RWPE1 (cell line): ENCODE measurements at regions not wholly inside any gene's neighbourhood (a gene's known extent, or its start where the extent isn't known, plus 50 kb on each side); places are given as distances from the start of the nearest gene placed in this dataset.
A peak's percentile ranks its signal among the peaks of the same experiment; 100 is the strongest.

Source experiments
- CTCF ChIA-PET: fragments of 350-600 bp; sonication (Branson Sonifier 250); formaldehyde crosslinking; extraction: SDS; loops from one replicate; lab custom pipeline; 2021; lab: Yijun Ruan, JAX
- POLR2A ChIA-PET: fragments of 400-600 bp; formaldehyde crosslinking; extraction: SDS; loops from one replicate; lab custom pipeline; 2020; ENCODE audit warnings: antibody characterized with exemption; ENCODE audit not compliant: low non-redundant PET; lab: Yijun Ruan, JAX
- DNase-seq: peaks from one replicate; pipeline ENCODE4 v3.0.0; 2012; ENCODE audit warnings: low spot score
- H3K27ac ChIP-seq: fragments of 450-650 bp; 2 replicates; pipeline ENCODE4 v1.5.1; 2017
- CTCF ChIP-seq: fragments of 450-650 bp; conservative IDR thresholded peaks from 2 replicates; pipeline ENCODE4 v1.5.1; 2017; ENCODE audit warnings: low read depth, mild to moderate bottlenecking

DNA sequence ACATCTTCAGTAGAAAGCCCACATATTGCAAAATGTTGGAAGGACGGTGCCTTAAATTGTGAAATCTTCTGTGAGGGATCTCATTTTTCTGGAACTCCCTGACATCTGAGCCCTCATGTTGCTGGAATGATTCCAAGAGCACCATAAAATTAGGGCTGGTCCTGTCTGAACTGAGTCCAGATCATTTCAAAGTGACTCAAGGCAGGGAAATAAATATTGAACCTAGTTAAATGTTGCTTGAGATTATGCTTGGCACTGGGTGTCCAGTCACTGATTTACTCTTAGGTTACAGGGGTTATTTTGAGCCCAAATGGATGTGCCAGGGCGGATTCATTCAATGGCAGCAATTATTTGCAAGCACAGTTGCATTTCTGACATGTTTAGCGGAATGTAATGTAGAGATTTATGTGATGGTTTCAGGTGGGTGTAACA lies 437.0 kb downstream of the PIK3R1 start:
- H3K27ac ChIP-seq, result no peak overlapping the region
- TF ChIP-seq CTCF, result no peak
- POLR2A ChIA-PET, result no interaction called here
- peak; percentile 63 for DNase-seq
- CTCF ChIA-PET, result no interaction called here

GRCh38 chr5:68653471-68653870 lies 437.9 kb downstream of the PIK3R1 start:
- H3K27ac ChIP-seq, result peak overlapping the region; percentile 79
- TF ChIP-seq CTCF, result no peak
- CTCF ChIA-PET, result no interaction called here
- POLR2A ChIA-PET, result no interaction called here
- no peak for DNase-seq

- no peak for TF ChIP-seq CTCF
- DNase-seq, result peak; percentile 29
- no peak overlapping the region for H3K27ac ChIP-seq
- POLR2A ChIA-PET, result no interaction called here
- CTCF ChIA-PET, result interaction anchor here (0.6 kb wide), 2 partner anchors 15 to 775 kb away, joined by 4 to 10 read pairs; no protein-coding TSS in a partner anchor
Observed at GRCh38 chr5:68657055-68657961, 436.5 kb upstream of the SLC30A5 start.

- CTCF ChIA-PET, result interaction anchor here (0.6 kb wide), 1 partner anchor 224 kb away, joined by 3 read pairs; no protein-coding TSS in a partner anchor
- POLR2A ChIA-PET, result no interaction called here
- TF ChIP-seq CTCF, result no peak
- DNase-seq, result no peak
- no peak overlapping the region for H3K27ac ChIP-seq
Observed at GRCh38 chr5:68658810-68659372, 434.9 kb upstream of the SLC30A5 start.

DNA sequence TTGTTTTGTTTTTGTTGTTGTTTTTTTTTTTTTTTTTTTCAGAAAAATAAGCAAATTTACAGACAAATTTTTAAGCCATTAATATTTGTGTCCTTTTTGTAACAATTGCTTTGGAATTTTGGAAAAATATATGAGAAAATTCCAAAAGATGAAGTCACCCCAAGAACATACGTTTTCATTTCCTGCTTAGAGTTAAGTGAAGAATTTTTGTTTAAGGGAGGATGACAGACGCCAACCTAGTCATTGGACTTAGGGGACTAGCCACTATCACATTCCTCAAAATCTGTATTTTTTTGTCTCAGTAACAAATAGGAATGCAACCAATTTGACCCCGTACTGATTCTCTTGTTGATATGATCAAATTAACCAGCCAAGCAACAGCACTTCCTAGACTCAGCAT lies 433.9 kb upstream of the SLC30A5 start:
- DNase-seq, result no peak
- POLR2A ChIA-PET, result no interaction called here
- CTCF ChIA-PET, result no interaction called here
- TF ChIP-seq CTCF, result no peak
- H3K27ac ChIP-seq, result no peak overlapping the region

DNA sequence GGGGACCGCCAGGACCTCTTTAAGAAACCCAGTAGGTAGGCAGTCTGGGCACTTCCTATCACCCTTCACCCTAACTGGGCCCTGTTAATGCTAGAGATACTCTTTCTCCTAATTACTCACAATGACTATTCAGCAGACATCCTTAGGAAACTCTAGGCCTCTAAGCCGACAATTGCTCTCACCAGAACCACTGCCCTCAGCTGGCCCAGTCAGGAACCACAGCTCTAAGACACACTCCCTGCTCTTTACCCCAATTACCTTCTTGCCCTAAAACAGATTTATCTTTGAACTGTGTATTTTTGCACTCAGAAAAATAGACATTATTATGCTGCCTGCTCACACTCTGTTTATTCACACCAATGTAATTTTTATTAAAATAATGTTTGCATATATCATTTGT lies 432.6 kb upstream of the SLC30A5 start:
- CTCF ChIA-PET, result interaction anchor here (0.6 to 1.2 kb wide), 5 partner anchors 9 to 303 kb away, joined by 3 to 4 read pairs (median 3); no protein-coding TSS in a partner anchor
- DNase-seq, result peak; percentile 17
- TF ChIP-seq CTCF, result no peak
- no peak overlapping the region for H3K27ac ChIP-seq
- POLR2A ChIA-PET, result no interaction called here
